Mesodermal cell (in vitro differentiated cells): ENCODE measurements at regions not wholly inside any gene's neighbourhood (a gene's known extent, or its start where the extent isn't known, plus 50 kb on each side); places are given as distances from the start of the nearest gene placed in this dataset.
"Not testable (repeated sequence)": the region's sequence is repeated elsewhere in the genome, so short reads cannot be mapped to it uniquely, and the experiment has no call there.

Experiments
- H3K27ac ChIP-seq: 2 replicates; pipeline ENCODE4 v1.7.0; 2013; ENCODE audit warnings: mild to moderate bottlenecking, low read depth, low read length, moderate library complexity; ENCODE audit not compliant: severe bottlenecking
- H3K36me3 ChIP-seq: 2 replicates; pipeline ENCODE4 v1.7.1; 2013; ENCODE audit warnings: mild to moderate bottlenecking, low read length, moderate library complexity; ENCODE audit not compliant: control insufficient read depth, insufficient read depth
- H3K4me1 ChIP-seq: one replicate; pipeline ENCODE4 v1.7.1; 2013; ENCODE audit warnings: mild to moderate bottlenecking, low read length; ENCODE audit not compliant: insufficient read depth, control insufficient read depth, poor library complexity, severe bottlenecking
- H3K4me3 ChIP-seq: 2 replicates; pipeline ENCODE4 v1.7.0; 2013; ENCODE audit warnings: low read length, control low read depth, mild to moderate bottlenecking; ENCODE audit not compliant: insufficient read depth, poor library complexity, severe bottlenecking; ENCODE audit errors: extremely low read depth
- H3K9me3 ChIP-seq: 2 replicates; pipeline ENCODE4 v1.7.1; 2013; ENCODE audit warnings: mild to moderate bottlenecking, low read length, moderate library complexity; ENCODE audit not compliant: control insufficient read depth
- WGBS, 2 experiments: methylation state at CpG; one replicate each; pipeline ENCODE4 v1.1.5; 2013; ENCODE audit warnings: missing lambda C conversion rate in 2 of 2; ENCODE audit not compliant: insufficient coverage in 2 of 2; 5-methylcytosine and 5-hydroxymethylcytosine counted together

DNA sequence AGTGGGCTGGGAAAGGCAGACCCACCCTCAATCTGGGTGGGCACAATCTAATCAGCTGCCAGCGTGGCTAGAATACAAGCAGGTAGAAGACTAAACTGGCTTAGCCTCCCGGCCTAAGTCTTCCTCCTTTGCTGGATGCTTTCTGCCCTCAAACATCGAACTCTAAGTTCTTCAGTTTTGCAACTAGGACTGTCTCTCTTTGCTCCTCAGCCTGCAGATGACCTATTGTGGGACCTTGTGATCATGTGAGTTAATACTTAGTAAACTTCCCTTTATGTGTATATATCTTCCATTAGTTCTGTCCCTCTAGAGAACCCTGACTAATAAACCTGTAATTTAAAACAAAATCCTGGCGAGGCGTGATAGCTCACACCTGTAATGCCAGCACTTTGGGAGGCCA lies 51.8 kb upstream of the SLC39A8 start:
- not testable (repeated sequence) for H3K9me3 ChIP-seq, H3K4me1 ChIP-seq, H3K36me3 ChIP-seq, H3K27ac ChIP-seq, H3K4me3 ChIP-seq
- 92% methylated on average over 2 to 4 of the region's 5 CpGs for WGBS, 2 experiments

DNA sequence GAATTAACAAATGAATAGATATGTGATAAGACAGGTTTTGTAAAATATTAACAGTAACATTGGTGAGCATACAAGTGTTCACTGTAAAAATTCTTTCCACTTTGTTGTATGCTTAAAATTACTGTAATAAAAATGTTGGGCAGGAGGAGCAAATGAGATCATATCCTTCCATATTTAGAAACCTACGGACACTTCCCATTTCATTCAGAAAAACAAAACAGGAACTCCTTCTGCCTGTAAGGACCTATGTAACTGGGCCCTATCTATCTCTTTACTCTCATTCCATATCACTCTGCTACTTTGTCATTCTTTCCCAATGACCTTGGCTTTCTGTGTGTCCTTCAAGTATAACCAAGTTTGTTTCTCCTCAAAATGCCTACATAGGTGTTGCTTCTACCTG lies 53.7 kb upstream of the SLC39A8 start:
- Histone ChIP-seq H3K4me3 (no peak overlapping the region), H3K9me3 (no peaks in the 10 kb centered on the region), H3K27ac (no peak overlapping the region), H3K4me1 (no peaks in the 10 kb centered on the region), H3K36me3 (no peaks in the 10 kb centered on the region)
- WGBS, 2 experiments, result 100% methylated on average over 1 of the region's 1 CpG

DNA sequence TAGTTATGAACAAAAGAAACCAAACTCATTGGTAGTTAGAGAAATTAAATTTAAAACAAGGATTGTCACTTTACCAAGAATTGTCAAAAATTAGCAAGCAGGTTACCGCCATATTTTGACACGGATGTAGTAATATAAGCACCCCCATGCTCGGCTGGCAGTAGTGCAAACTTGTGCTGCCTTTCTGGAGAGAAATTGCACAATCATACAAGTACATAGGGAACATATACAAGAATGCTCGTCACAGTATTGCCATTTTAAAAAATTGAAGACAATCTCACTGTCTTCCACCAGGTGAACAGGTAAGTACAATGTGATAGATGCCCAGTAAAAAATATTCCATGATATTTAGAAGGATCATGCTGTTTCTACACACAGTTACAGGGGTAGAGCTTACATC lies 55.6 kb upstream of the SLC39A8 start:
- WGBS, 2 experiments, result 100% methylated on average over 2 to 3 of the region's 4 CpGs
- no peaks in the 10 kb centered on the region for H3K4me1 ChIP-seq
- no peak overlapping the region for H3K4me3 ChIP-seq
- no peaks in the 10 kb centered on the region for H3K36me3 ChIP-seq
- no peak overlapping the region for H3K27ac ChIP-seq
- no peaks in the 10 kb centered on the region for H3K9me3 ChIP-seq

DNA sequence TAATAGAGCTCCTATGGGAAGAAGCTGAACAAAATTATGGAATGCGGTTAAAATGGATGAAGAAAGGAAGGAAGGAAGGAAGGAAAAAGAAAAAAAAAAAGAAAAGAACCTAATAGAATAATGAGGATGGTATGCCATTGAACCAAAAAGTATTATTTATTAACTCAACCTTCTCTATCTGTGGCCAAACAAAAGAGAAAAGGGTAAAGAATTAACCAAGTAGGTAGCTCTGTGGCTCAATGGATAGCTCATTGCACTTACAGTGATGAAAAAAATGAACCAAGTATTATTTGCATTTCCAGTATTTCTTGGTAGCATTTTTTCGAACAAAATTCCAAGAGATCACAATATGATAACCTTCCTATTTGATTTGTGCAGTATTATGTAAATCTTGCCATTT lies 56.9 kb upstream of the SLC39A8 start:
- 100% methylated on average over 1 of the region's 2 CpGs; no CpG with 5 or more reads in 1 of the 2 experiments for WGBS, 2 experiments
- no peaks in the 10 kb centered on the region for H3K4me1 ChIP-seq
- no peaks in the 10 kb centered on the region for H3K9me3 ChIP-seq
- no peak overlapping the region for H3K27ac ChIP-seq
- no peaks in the 10 kb centered on the region for H3K36me3 ChIP-seq
- H3K4me3 ChIP-seq, result no peak overlapping the region

GRCh38 chr4:102403116-102403515 lies 57.8 kb upstream of the SLC39A8 start:
- 80 to 100% methylated on average over 1 of the region's 3 CpGs for WGBS, 2 experiments
- H3K27ac ChIP-seq, result no peak overlapping the region
- H3K4me1 ChIP-seq, result no peaks in the 10 kb centered on the region
- no peaks in the 10 kb centered on the region for H3K36me3 ChIP-seq
- H3K9me3 ChIP-seq, result no peaks in the 10 kb centered on the region
- H3K4me3 ChIP-seq, result no peak overlapping the region

- Histone ChIP-seq H3K4me3 (no peak overlapping the region), H3K9me3 (no peaks in the 10 kb centered on the region), H3K27ac (no peak overlapping the region), H3K36me3 (no peaks in the 10 kb centered on the region), H3K4me1 (no peaks in the 10 kb centered on the region)
- no CpG with 5 or more reads among the region's 1 CpG for WGBS, 2 experiments
Measured at GRCh38 chr4:102404431-102404969, 59.2 kb upstream of the SLC39A8 start.

DNA sequence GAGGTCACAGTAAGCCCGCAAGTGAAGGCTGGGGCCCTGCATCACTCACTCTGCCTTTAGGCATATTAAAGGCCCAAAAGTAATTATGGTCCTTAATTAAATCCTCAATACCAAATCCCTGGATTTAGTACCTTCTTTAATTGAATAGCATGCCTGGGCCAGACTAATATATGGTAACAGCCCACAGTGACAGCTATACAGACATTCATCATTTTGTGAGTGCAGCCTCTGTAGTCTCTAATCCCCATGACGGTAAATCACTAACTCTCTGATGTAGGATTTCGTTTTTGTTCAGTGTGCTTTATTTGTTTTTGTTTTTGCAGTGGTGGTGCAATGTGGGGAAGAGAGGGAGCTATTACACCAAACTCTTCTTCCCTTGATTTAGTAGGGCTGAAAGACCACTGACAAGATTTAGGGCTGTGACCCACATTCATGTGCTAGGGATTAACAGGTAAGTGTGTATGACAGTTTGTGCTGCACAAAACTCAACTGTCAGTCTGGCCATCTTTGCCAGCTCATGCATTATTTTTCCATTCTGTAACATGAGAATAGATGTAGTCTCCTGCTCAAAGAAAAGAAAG lies 60.6 kb upstream of the SLC39A8 start:
- WGBS, 2 experiments, result 83 to 100% methylated on average over 1 of the region's 3 CpGs

GRCh38 chr4:102410884-102411283 lies 65.6 kb upstream of the SLC39A8 start:
- no CpG with 5 or more reads among the region's 1 CpG for WGBS, 2 experiments
- H3K36me3 ChIP-seq, H3K27ac ChIP-seq, H3K4me3 ChIP-seq, H3K4me1 ChIP-seq, H3K9me3 ChIP-seq: not testable (repeated sequence)

More for the DNA sequence above, 60.6 kb upstream of the SLC39A8 start:
- H3K9me3 ChIP-seq, result no peaks in the 10 kb centered on the region
- no peaks in the 10 kb centered on the region for H3K4me1 ChIP-seq
- no peaks in the 10 kb centered on the region for H3K36me3 ChIP-seq
- H3K27ac ChIP-seq, result no peak overlapping the region
- H3K4me3 ChIP-seq, result no peak overlapping the region

DNA sequence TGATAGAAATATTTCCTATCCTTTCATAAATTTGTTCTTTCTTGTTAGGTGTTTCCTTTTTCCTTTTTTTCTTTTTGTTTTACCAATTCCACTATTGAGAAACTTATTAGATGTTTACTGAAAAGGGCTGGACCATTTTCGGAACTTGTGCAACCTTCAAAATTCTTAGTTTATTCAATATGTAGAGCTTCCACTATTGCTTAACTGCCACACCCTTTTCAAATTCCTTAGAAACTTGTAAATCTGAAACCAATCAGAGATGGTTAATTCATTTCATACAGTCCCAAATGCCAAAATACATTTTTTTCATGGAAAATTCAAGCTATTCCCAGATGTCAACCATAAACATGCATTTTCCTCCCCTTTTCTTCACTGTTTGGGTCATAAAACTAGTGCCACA lies 66.1 kb upstream of the SLC39A8 start:
- WGBS, 2 experiments, result no CpG with 5 or more reads among the region's 1 CpG
- no peak overlapping the region for H3K4me3 ChIP-seq

DNA sequence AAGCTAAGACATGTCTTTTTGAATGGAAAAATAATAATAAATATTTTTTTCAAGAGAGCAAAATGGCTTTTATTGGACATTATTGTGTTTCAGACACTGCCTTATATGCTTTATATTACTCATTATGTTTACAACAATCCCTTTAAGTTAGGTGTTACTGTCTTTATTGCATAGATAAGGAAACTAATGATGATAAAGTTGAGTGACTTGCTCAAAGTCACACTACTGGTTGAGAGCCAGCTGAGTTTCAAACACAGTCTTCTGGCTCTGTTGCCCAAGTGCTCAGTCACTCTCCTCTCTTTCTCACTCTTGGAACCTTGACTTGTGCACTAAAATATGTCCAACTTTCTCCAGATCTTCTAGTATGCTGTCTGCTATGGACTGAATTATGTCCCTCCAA lies 71.5 kb upstream of the SLC39A8 start:
- H3K36me3 ChIP-seq, result no peaks in the 10 kb centered on the region
- H3K4me1 ChIP-seq, result peaks cover 2% of the 10 kb centered on the region
- H3K27ac ChIP-seq, result no peak overlapping the region
- H3K4me3 ChIP-seq, result no peak overlapping the region
- no peaks in the 10 kb centered on the region for H3K9me3 ChIP-seq

More for the DNA sequence above, 66.1 kb upstream of the SLC39A8 start:
- Histone ChIP-seq H3K4me1 (peaks cover under 1% of the 10 kb centered on the region), H3K27ac (no peak overlapping the region), H3K9me3 (no peaks in the 10 kb centered on the region), H3K36me3 (no peaks in the 10 kb centered on the region)

GRCh38 chr4:102420563-102421398 lies 75.5 kb upstream of the SLC39A8 start:
- H3K36me3 ChIP-seq, result no peaks in the 10 kb centered on the region
- peaks cover 2% of the 10 kb centered on the region for H3K4me1 ChIP-seq
- WGBS, 2 experiments, result 100% methylated on average over 1 of the region's 1 CpG; no CpG with 5 or more reads in 1 of the 2 experiments
- no peak overlapping the region for H3K27ac ChIP-seq
- H3K4me3 ChIP-seq, result no peak overlapping the region
- no peaks in the 10 kb centered on the region for H3K9me3 ChIP-seq
